ENCODE measurements at regions not wholly inside any gene's neighbourhood (a gene's known extent, or its start where the extent isn't known, plus 50 kb on each side); places are given as distances from the start of the nearest gene placed in this dataset.

- Histone ChIP-seq H2BK12ac (ENCODE audit: low read length) (no peak overlapping the region), H3K4me1 (ENCODE audit: control insufficient read depth in 2 of 2, insufficient read depth in 1 of 2, low read depth in 1 of 2, low read length in 2 of 2) (no peaks in the 10 kb centered on the region), H3K36me3 (replicated peaks in 1 of 2; ENCODE audit: control insufficient read depth in 2 of 2, insufficient read depth in 2 of 2, low read length in 2 of 2) (no peaks in the 10 kb centered on the region), H3K4ac (ENCODE audit: low read length) (no peak overlapping the region), H3K79me1 (ENCODE audit: low read depth, low read length) (no peaks in the 10 kb centered on the region), H4K91ac (ENCODE audit: low read depth, low read length, poor library complexity) (no peak overlapping the region), H3K9me3 (replicated peaks in 1 of 2; ENCODE audit: control insufficient read depth in 2 of 2, insufficient read depth in 1 of 2, low read depth in 1 of 2, low read length in 2 of 2) (no peaks in the 10 kb centered on the region), H3K9ac (ENCODE audit: low read depth, low read length, poor library complexity) (no peak overlapping the region), H3K14ac (ENCODE audit: low read length) (peak overlapping the region; percentile 21), H3K27me3 (ENCODE audit: control insufficient read depth in 3 of 3, insufficient read depth in 3 of 3, low read depth in 1 of 3, low read length in 3 of 3) (no peaks in the 10 kb centered on the region), H2BK5ac (ENCODE audit: low read length) (no peak overlapping the region), H2AFZ (ENCODE audit: low read length) (no peak overlapping the region), H3K4me2 (ENCODE audit: insufficient read depth, low read length, poor library complexity, severe bottlenecking) (no peak overlapping the region), H3K23ac (ENCODE audit: low read depth, low read length, poor library complexity) (no peak overlapping the region), H2AK5ac (ENCODE audit: low read depth, low read length) (no peak overlapping the region), H3K18ac (ENCODE audit: low read length) (no peak overlapping the region), H3K27ac (replicated peaks; ENCODE audit: low read length) (no peak overlapping the region), H3K4me3 (ENCODE audit: low read length in 2 of 2) (no peak overlapping the region), H4K8ac (ENCODE audit: low read depth, low read length) (no peak overlapping the region), H2BK120ac (ENCODE audit: low read depth, low read length) (no peak overlapping the region), H2BK15ac (ENCODE audit: low read length) (no peak overlapping the region)
- no CpG with 5 or more reads among the region's 5 CpGs for WGBS, 2 donors (ENCODE audit: extremely low coverage in 2 of 2, insufficient read length in 2 of 2, insufficient replicate concordance in 1 of 2)
- no peak for DNase-seq (ENCODE audit: low spot score)
These were observed 331.8 kb downstream of the CYP26B1 start for GRCh38 chr2:71815701-71816474.

GRCh38 chr2:71814885-71815284, 332.8 kb downstream of the CYP26B1 start:
- Histone ChIP-seq H3K4me2 (ENCODE audit: insufficient read depth, low read length, poor library complexity, severe bottlenecking) (no peak overlapping the region), H3K79me1 (ENCODE audit: low read depth, low read length) (no peaks in the 10 kb centered on the region), H3K14ac (ENCODE audit: low read length) (no peak overlapping the region)

GRCh38 chr2:71813807-71814470, 333.7 kb downstream of the CYP26B1 start:
- H3K4me3 ChIP-seq (ENCODE audit: low read length in 2 of 2): no peak overlapping the region
- no peak overlapping the region for H2BK5ac ChIP-seq (ENCODE audit: low read length)
- H4K8ac ChIP-seq (ENCODE audit: low read depth, low read length): no peak overlapping the region
- no peak overlapping the region for H3K27ac ChIP-seq (replicated peaks; ENCODE audit: low read length)
- no peak overlapping the region for H3K9ac ChIP-seq (ENCODE audit: low read depth, low read length, poor library complexity)
- no peaks in the 10 kb centered on the region for H3K9me3 ChIP-seq (replicated peaks in 1 of 2; ENCODE audit: control insufficient read depth in 2 of 2, insufficient read depth in 1 of 2, low read depth in 1 of 2, low read length in 2 of 2)
- no peak for DNase-seq (ENCODE audit: low spot score)
- H3K4me1 ChIP-seq (ENCODE audit: control insufficient read depth in 2 of 2, insufficient read depth in 1 of 2, low read depth in 1 of 2, low read length in 2 of 2): no peaks in the 10 kb centered on the region
- H2BK120ac ChIP-seq (ENCODE audit: low read depth, low read length): no peak overlapping the region
- H2BK12ac ChIP-seq (ENCODE audit: low read length): no peak overlapping the region
- H3K27me3 ChIP-seq (ENCODE audit: control insufficient read depth in 3 of 3, insufficient read depth in 3 of 3, low read depth in 1 of 3, low read length in 3 of 3): no peaks in the 10 kb centered on the region
- no peak overlapping the region for H3K4ac ChIP-seq (ENCODE audit: low read length)
- no peak overlapping the region for H2AK5ac ChIP-seq (ENCODE audit: low read depth, low read length)
- H3K23ac ChIP-seq (ENCODE audit: low read depth, low read length, poor library complexity): no peak overlapping the region
- no peaks in the 10 kb centered on the region for H3K36me3 ChIP-seq (replicated peaks in 1 of 2; ENCODE audit: control insufficient read depth in 2 of 2, insufficient read depth in 2 of 2, low read length in 2 of 2)
- H3K4me2 ChIP-seq (ENCODE audit: insufficient read depth, low read length, poor library complexity, severe bottlenecking): no peak overlapping the region
- no CpG with 5 or more reads among the region's 4 CpGs for WGBS, 2 donors (ENCODE audit: extremely low coverage in 2 of 2, insufficient read length in 2 of 2, insufficient replicate concordance in 1 of 2)
- no peak overlapping the region for H3K14ac ChIP-seq (ENCODE audit: low read length)
- no peak overlapping the region for H2BK15ac ChIP-seq (ENCODE audit: low read length)
- no peak overlapping the region for H4K91ac ChIP-seq (ENCODE audit: low read depth, low read length, poor library complexity)
- H3K18ac ChIP-seq (ENCODE audit: low read length): no peak overlapping the region
- no peaks in the 10 kb centered on the region for H3K79me1 ChIP-seq (ENCODE audit: low read depth, low read length)
- H2AFZ ChIP-seq (ENCODE audit: low read length): no peak overlapping the region

More at GRCh38 chr2:71814885-71815284, 332.8 kb downstream of the CYP26B1 start:
- H3K9me3 ChIP-seq (replicated peaks in 1 of 2; ENCODE audit: control insufficient read depth in 2 of 2, insufficient read depth in 1 of 2, low read depth in 1 of 2, low read length in 2 of 2): no peaks in the 10 kb centered on the region
- no peak overlapping the region for H3K18ac ChIP-seq (ENCODE audit: low read length)
- H3K4ac ChIP-seq (ENCODE audit: low read length): no peak overlapping the region
- H2BK120ac ChIP-seq (ENCODE audit: low read depth, low read length): no peak overlapping the region
- H3K27ac ChIP-seq (replicated peaks; ENCODE audit: low read length): no peak overlapping the region
- H3K9ac ChIP-seq (ENCODE audit: low read depth, low read length, poor library complexity): no peak overlapping the region
- no peak overlapping the region for H3K4me3 ChIP-seq (ENCODE audit: low read length in 2 of 2)
- no CpG with 5 or more reads among the region's 2 CpGs for WGBS, 2 donors (ENCODE audit: extremely low coverage in 2 of 2, insufficient read length in 2 of 2, insufficient replicate concordance in 1 of 2)
- H3K36me3 ChIP-seq (replicated peaks in 1 of 2; ENCODE audit: control insufficient read depth in 2 of 2, insufficient read depth in 2 of 2, low read length in 2 of 2): no peaks in the 10 kb centered on the region
- no peak overlapping the region for H2BK12ac ChIP-seq (ENCODE audit: low read length)
- H2AFZ ChIP-seq (ENCODE audit: low read length): no peak overlapping the region
- no peak overlapping the region for H4K91ac ChIP-seq (ENCODE audit: low read depth, low read length, poor library complexity)
- no peak overlapping the region for H3K23ac ChIP-seq (ENCODE audit: low read depth, low read length, poor library complexity)
- no peak overlapping the region for H2BK15ac ChIP-seq (ENCODE audit: low read length)
- no peak for DNase-seq (ENCODE audit: low spot score)
- no peaks in the 10 kb centered on the region for H3K27me3 ChIP-seq (ENCODE audit: control insufficient read depth in 3 of 3, insufficient read depth in 3 of 3, low read depth in 1 of 3, low read length in 3 of 3)
- H3K4me1 ChIP-seq (ENCODE audit: control insufficient read depth in 2 of 2, insufficient read depth in 1 of 2, low read depth in 1 of 2, low read length in 2 of 2): no peaks in the 10 kb centered on the region
- H2BK5ac ChIP-seq (ENCODE audit: low read length): no peak overlapping the region
- H4K8ac ChIP-seq (ENCODE audit: low read depth, low read length): no peak overlapping the region
- no peak overlapping the region for H2AK5ac ChIP-seq (ENCODE audit: low read depth, low read length)

GRCh38 chr2:71813315-71813714, 334.3 kb downstream of the CYP26B1 start:
- H2AFZ ChIP-seq (ENCODE audit: low read length): no peak overlapping the region
- H3K18ac ChIP-seq (ENCODE audit: low read length): no peak overlapping the region
- H3K36me3 ChIP-seq (replicated peaks in 1 of 2; ENCODE audit: control insufficient read depth in 2 of 2, insufficient read depth in 2 of 2, low read length in 2 of 2): no peaks in the 10 kb centered on the region
- no peak overlapping the region for H4K8ac ChIP-seq (ENCODE audit: low read depth, low read length)
- H3K14ac ChIP-seq (ENCODE audit: low read length): peak overlapping the region; percentile 14
- H3K27ac ChIP-seq (replicated peaks; ENCODE audit: low read length): no peak overlapping the region
- H3K4me3 ChIP-seq (ENCODE audit: low read length in 2 of 2): no peak overlapping the region
- no CpG with 5 or more reads among the region's 4 CpGs for WGBS, 2 donors (ENCODE audit: extremely low coverage in 2 of 2, insufficient read length in 2 of 2, insufficient replicate concordance in 1 of 2)
- DNase-seq (ENCODE audit: low spot score): no peak
- no peak overlapping the region for H4K91ac ChIP-seq (ENCODE audit: low read depth, low read length, poor library complexity)
- no peak overlapping the region for H2BK5ac ChIP-seq (ENCODE audit: low read length)
- no peak overlapping the region for H3K23ac ChIP-seq (ENCODE audit: low read depth, low read length, poor library complexity)
- no peaks in the 10 kb centered on the region for H3K79me1 ChIP-seq (ENCODE audit: low read depth, low read length)
- H3K4me2 ChIP-seq (ENCODE audit: insufficient read depth, low read length, poor library complexity, severe bottlenecking): no peak overlapping the region
- H2BK12ac ChIP-seq (ENCODE audit: low read length): no peak overlapping the region
- H3K9me3 ChIP-seq (replicated peaks in 1 of 2; ENCODE audit: control insufficient read depth in 2 of 2, insufficient read depth in 1 of 2, low read depth in 1 of 2, low read length in 2 of 2): no peaks in the 10 kb centered on the region
- no peak overlapping the region for H3K9ac ChIP-seq (ENCODE audit: low read depth, low read length, poor library complexity)
- H2AK5ac ChIP-seq (ENCODE audit: low read depth, low read length): no peak overlapping the region
- H2BK120ac ChIP-seq (ENCODE audit: low read depth, low read length): no peak overlapping the region
- H3K4me1 ChIP-seq (ENCODE audit: control insufficient read depth in 2 of 2, insufficient read depth in 1 of 2, low read depth in 1 of 2, low read length in 2 of 2): no peaks in the 10 kb centered on the region
- H3K27me3 ChIP-seq (ENCODE audit: control insufficient read depth in 3 of 3, insufficient read depth in 3 of 3, low read depth in 1 of 3, low read length in 3 of 3): no peaks in the 10 kb centered on the region
- H3K4ac ChIP-seq (ENCODE audit: low read length): no peak overlapping the region
- no peak overlapping the region for H2BK15ac ChIP-seq (ENCODE audit: low read length)

Data from neuronal stem cell (in vitro differentiated cells).